Liver (tissue), 8 donors: ENCODE measurements at regions not wholly inside any gene's neighbourhood (a gene's known extent, or its start where the extent isn't known, plus 50 kb on each side); places are given as distances from the start of the nearest gene placed in this dataset.

Source experiments
- DNase-seq: peaks from one replicate; pipeline ENCODE4 v3.0.0-alpha.2; 2017; ENCODE audit warnings: low spot score
- H3K27ac ChIP-seq, 2 donors: one replicate each; pipeline ENCODE4 v1.7.0; 2013; ENCODE audit warnings: inconsistent platforms in 2 of 2, low read length in 2 of 2, control low read depth in 1 of 2, low read depth in 1 of 2, mild to moderate bottlenecking in 1 of 2
- H3K27me3 ChIP-seq, 4 donors: one replicate each; pipeline versions ENCODE4 v1.6.1 to v1.7.0; 2013; ENCODE audit warnings: low read length in 3 of 4, inconsistent platforms in 1 of 4, mild to moderate bottlenecking in 1 of 4, moderate library complexity in 1 of 4; ENCODE audit not compliant: control insufficient read depth in 4 of 4, insufficient read depth in 4 of 4
- H3K36me3 ChIP-seq, 4 donors: one replicate each; pipeline versions ENCODE4 v1.6.1 to v1.7.0; 2013; ENCODE audit warnings: low read length in 3 of 4, mild to moderate bottlenecking in 3 of 4, low read depth in 1 of 4, moderate library complexity in 1 of 4; ENCODE audit not compliant: control insufficient read depth in 4 of 4, insufficient read depth in 3 of 4
- H3K4me1 ChIP-seq, 4 donors: one replicate each; pipeline versions ENCODE4 v1.6.1 to v1.7.0; 2013; ENCODE audit warnings: low read length in 3 of 4, mild to moderate bottlenecking in 3 of 4, moderate library complexity in 1 of 4; ENCODE audit not compliant: control insufficient read depth in 4 of 4, insufficient read depth in 4 of 4
- H3K4me3 ChIP-seq, 3 donors: one replicate each; pipeline versions ENCODE4 v1.6.1 to v1.7.0; 2013; ENCODE audit warnings: low read length in 3 of 3, control low read depth in 1 of 3, low read depth in 1 of 3, mild to moderate bottlenecking in 1 of 3
- H3K9ac ChIP-seq, 2 donors: one replicate each; pipeline ENCODE4 v1.7.0; 2013; ENCODE audit warnings: low read length in 2 of 2, mild to moderate bottlenecking in 2 of 2, moderate library complexity in 2 of 2, control low read depth in 1 of 2, low read depth in 1 of 2
- H3K9me3 ChIP-seq, 4 donors: one replicate each; pipeline versions ENCODE4 v1.6.1 to v1.7.0; 2013; ENCODE audit warnings: low read length in 3 of 4; ENCODE audit not compliant: control insufficient read depth in 4 of 4
- EGR1 ChIP-seq, 2 donors: IDR thresholded peaks; 2 replicates each; pipeline ENCODE4 v1.6.1; 2016 to 2018; ENCODE audit warnings: antibody characterized with exemption in 2 of 2, low read depth in 2 of 2
- FOXA1 ChIP-seq: IDR thresholded peaks from 2 replicates; pipeline ENCODE4 v1.6.1; 2016; ENCODE audit warnings: antibody characterized with exemption
- FOXA2 ChIP-seq: IDR thresholded peaks from 2 replicates; pipeline ENCODE4 v1.6.1; 2016; ENCODE audit warnings: antibody characterized with exemption
- GABPA ChIP-seq, 2 donors: IDR thresholded peaks in 1 of 2; conservative IDR thresholded peaks in 1 of 2; 2 replicates each; pipeline ENCODE4 v1.6.1; 2016; ENCODE audit warnings: antibody characterized with exemption in 2 of 2, mild to moderate bottlenecking in 1 of 2, moderate library complexity in 1 of 2
- HNF4A ChIP-seq, 2 donors: conservative IDR thresholded peaks; 2 replicates each; pipeline ENCODE4 v1.6.1; 2016; ENCODE audit warnings: antibody characterized with exemption in 2 of 2, mild to moderate bottlenecking in 2 of 2
- HNF4G ChIP-seq: IDR thresholded peaks from 2 replicates; pipeline ENCODE4 v1.6.1; 2016; ENCODE audit warnings: antibody characterized with exemption
- JUND ChIP-seq, 2 donors: IDR thresholded peaks; 2 replicates each; pipeline ENCODE4 v1.6.1; 2016; ENCODE audit warnings: antibody characterized with exemption in 2 of 2
- NR2F2 ChIP-seq: IDR thresholded peaks from 2 replicates; pipeline ENCODE4 v1.6.1; 2016; ENCODE audit warnings: antibody characterized with exemption
- RAD21 ChIP-seq, 2 donors: IDR thresholded peaks; 2 replicates each; pipeline ENCODE4 v1.6.1; 2016; ENCODE audit warnings: antibody characterized with exemption in 2 of 2, mild to moderate bottlenecking in 2 of 2
- RXRA ChIP-seq, 2 donors: IDR thresholded peaks; 2 replicates each; pipeline ENCODE4 v1.6.1; 2017 to 2018; ENCODE audit warnings: antibody characterized with exemption in 2 of 2, mild to moderate bottlenecking in 1 of 2
- SP1 ChIP-seq: IDR thresholded peaks from 2 replicates; pipeline ENCODE4 v1.6.1; 2018; ENCODE audit warnings: antibody characterized with exemption, mild to moderate bottlenecking
- TAF1 ChIP-seq: conservative IDR thresholded peaks from 2 replicates; pipeline ENCODE4 v1.6.1; 2016; ENCODE audit warnings: antibody characterized with exemption, mild to moderate bottlenecking
- YY1 ChIP-seq: IDR thresholded peaks from 2 replicates; pipeline ENCODE4 v1.6.1; 2016; ENCODE audit warnings: antibody characterized with exemption, mild to moderate bottlenecking
- WGBS: extraction: QIAGEN DNeasy Blood & Tissue Kit; methylation state at CpG from one replicate; pipeline ENCODE4 v1.1.7; 2013; 5-methylcytosine and 5-hydroxymethylcytosine counted together
- TF ChIP-seq, protein P1 (sequence below): IDR thresholded peaks from 2 replicates; pipeline ENCODE4 v1.6.1; 2016; ENCODE audit warnings: antibody characterized with exemption
- TF ChIP-seq, protein P2 (sequence below): IDR thresholded peaks from 2 replicates; pipeline ENCODE4 v1.6.1; 2016; ENCODE audit warnings: antibody characterized with exemption, mild to moderate bottlenecking
- TF ChIP-seq, protein P3 (sequence below): fragments of 150-350 bp; IDR thresholded peaks from 2 replicates; pipeline ENCODE4 v1.5.1; 2017; ENCODE audit warnings: improper control_type of control experiment, low read depth, low read length; ENCODE audit not compliant: missing input control
- TF ChIP-seq, protein P4 (sequence below): IDR thresholded peaks from 2 replicates; pipeline ENCODE4 v1.6.1; 2016; ENCODE audit warnings: antibody characterized with exemption
- TF ChIP-seq, protein P5 (sequence below): IDR thresholded peaks from 2 replicates; pipeline ENCODE4 v1.6.1; 2016; ENCODE audit warnings: antibody characterized with exemption
- donor health status: healthy.
- donor health status: healthy.
- donor health status: healthy.
- donor health status: healthy.
- donor health status: healthy.

DNA sequence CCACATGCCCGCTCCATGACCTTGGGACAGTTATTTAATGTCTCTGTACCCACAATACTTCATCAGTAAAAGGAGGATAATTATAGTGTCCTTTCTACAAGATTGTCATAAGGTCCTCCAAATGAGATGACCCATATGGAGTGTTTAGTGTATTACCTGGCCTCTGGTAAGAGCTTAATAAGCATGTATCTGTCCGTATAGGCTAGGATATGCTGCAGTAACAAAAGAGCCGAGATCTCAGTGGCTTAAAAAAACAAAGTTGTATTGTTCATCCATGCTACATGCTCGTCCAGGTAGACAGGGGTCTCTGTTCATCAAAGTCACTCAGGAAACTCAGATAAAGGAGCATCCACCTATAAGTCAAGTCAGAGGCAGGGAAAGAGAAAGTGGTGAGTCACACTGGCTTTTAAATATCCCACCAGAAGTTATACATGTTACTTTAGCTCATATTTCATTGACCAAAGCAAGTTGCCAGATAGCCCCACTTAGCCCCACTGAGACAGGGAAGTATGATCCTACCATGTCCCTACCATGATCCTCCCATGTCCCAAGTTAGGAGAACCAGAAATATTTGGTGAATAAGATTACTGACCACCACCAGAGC lies 53.0 kb upstream of the KAZN start:
- Histone ChIP-seq H3K4me1 (no peaks in the 10 kb centered on the region), H3K9me3 (peaks cover 0 to 5% (median 2%) of the 10 kb centered on the region in 4 donors), H3K36me3 (no peaks in the 10 kb centered on the region), H3K27me3 (peaks cover 0 to 12% (median 3%) of the 10 kb centered on the region in 4 donors), H3K4me3 (no peak overlapping the region), H3K27ac (no peak overlapping the region), H3K9ac (no peak overlapping the region)
- DNase-seq, result no peak
- TF ChIP-seq HNF4G (no peak), RAD21 (IDR thresholded peaks at IDR 0.05) (no peak), FOXA1 (no peak), FOXA2 (no peak), GABPA (IDR thresholded peaks at IDR 0.05 in 1 of 2, conservative IDR thresholded peaks at IDR 0.05 in 1 of 2) (no peak)
- TF ChIP-seq, protein P1, sequence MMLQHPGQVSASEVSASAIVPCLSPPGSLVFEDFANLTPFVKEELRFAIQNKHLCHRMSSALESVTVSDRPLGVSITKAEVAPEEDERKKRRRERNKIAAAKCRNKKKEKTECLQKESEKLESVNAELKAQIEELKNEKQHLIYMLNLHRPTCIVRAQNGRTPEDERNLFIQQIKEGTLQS, result no peak
- TF ChIP-seq, protein P2, sequence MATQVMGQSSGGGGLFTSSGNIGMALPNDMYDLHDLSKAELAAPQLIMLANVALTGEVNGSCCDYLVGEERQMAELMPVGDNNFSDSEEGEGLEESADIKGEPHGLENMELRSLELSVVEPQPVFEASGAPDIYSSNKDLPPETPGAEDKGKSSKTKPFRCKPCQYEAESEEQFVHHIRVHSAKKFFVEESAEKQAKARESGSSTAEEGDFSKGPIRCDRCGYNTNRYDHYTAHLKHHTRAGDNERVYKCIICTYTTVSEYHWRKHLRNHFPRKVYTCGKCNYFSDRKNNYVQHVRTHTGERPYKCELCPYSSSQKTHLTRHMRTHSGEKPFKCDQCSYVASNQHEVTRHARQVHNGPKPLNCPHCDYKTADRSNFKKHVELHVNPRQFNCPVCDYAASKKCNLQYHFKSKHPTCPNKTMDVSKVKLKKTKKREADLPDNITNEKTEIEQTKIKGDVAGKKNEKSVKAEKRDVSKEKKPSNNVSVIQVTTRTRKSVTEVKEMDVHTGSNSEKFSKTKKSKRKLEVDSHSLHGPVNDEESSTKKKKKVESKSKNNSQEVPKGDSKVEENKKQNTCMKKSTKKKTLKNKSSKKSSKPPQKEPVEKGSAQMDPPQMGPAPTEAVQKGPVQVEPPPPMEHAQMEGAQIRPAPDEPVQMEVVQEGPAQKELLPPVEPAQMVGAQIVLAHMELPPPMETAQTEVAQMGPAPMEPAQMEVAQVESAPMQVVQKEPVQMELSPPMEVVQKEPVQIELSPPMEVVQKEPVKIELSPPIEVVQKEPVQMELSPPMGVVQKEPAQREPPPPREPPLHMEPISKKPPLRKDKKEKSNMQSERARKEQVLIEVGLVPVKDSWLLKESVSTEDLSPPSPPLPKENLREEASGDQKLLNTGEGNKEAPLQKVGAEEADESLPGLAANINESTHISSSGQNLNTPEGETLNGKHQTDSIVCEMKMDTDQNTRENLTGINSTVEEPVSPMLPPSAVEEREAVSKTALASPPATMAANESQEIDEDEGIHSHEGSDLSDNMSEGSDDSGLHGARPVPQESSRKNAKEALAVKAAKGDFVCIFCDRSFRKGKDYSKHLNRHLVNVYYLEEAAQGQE, result no peak
- WGBS, result 82% methylated on average over 4 of the region's 4 CpGs

DNA sequence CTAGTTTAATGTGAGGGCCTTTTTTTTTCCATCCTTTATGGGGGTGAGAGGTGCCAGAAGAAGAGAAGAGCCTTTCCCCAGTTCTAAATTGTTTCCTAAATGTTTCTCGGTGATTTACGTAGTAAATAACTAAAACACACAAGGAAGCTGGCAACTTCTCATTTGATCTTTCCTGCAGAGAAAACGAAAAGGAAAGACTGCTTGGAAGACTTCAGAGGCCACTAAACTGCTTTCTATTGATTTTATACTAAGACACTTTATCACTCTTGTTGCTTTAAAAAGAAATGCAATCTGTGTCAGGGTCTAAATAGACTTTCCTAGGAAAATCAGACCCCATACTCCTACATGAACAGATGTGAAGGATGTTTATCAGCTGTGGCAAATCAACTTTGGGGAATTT lies 52.1 kb upstream of the KAZN start:
- no peak for DNase-seq
- Histone ChIP-seq H3K4me3 (no peak overlapping the region), H3K4me1 (no peaks in the 10 kb centered on the region), H3K27ac (no peak overlapping the region), H3K9me3 (peaks cover 0 to 5% (median 2%) of the 10 kb centered on the region in 4 donors), H3K27me3 (peaks cover 0 to 8% (median 3%) of the 10 kb centered on the region in 4 donors), H3K9ac (no peak overlapping the region), H3K36me3 (no peaks in the 10 kb centered on the region)
- WGBS, result 83% methylated on average over 3 of the region's 3 CpGs
- no peak for TF ChIP-seq FOXA2
- TF ChIP-seq, protein P1, result no peak
- no peak for TF ChIP-seq EGR1 (IDR thresholded peaks at IDR 0.05; ENCODE audit: low read depth in 2 of 2)
- TF ChIP-seq SP1, result no peak
- TF ChIP-seq HNF4G, result no peak
- TF ChIP-seq JUND (IDR thresholded peaks at IDR 0.05), result no peak
- TF ChIP-seq, protein P2, result no peak
- TF ChIP-seq, protein P3, sequence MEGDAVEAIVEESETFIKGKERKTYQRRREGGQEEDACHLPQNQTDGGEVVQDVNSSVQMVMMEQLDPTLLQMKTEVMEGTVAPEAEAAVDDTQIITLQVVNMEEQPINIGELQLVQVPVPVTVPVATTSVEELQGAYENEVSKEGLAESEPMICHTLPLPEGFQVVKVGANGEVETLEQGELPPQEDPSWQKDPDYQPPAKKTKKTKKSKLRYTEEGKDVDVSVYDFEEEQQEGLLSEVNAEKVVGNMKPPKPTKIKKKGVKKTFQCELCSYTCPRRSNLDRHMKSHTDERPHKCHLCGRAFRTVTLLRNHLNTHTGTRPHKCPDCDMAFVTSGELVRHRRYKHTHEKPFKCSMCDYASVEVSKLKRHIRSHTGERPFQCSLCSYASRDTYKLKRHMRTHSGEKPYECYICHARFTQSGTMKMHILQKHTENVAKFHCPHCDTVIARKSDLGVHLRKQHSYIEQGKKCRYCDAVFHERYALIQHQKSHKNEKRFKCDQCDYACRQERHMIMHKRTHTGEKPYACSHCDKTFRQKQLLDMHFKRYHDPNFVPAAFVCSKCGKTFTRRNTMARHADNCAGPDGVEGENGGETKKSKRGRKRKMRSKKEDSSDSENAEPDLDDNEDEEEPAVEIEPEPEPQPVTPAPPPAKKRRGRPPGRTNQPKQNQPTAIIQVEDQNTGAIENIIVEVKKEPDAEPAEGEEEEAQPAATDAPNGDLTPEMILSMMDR, result no peak
- no peak for TF ChIP-seq YY1
- no peak for TF ChIP-seq NR2F2
- TF ChIP-seq RXRA (IDR thresholded peaks at IDR 0.05), result no peak
- TF ChIP-seq FOXA1, result no peak
- no peak for TF ChIP-seq HNF4A (conservative IDR thresholded peaks at IDR 0.05)
- no peak for TF ChIP-seq TAF1
- TF ChIP-seq, protein P4, sequence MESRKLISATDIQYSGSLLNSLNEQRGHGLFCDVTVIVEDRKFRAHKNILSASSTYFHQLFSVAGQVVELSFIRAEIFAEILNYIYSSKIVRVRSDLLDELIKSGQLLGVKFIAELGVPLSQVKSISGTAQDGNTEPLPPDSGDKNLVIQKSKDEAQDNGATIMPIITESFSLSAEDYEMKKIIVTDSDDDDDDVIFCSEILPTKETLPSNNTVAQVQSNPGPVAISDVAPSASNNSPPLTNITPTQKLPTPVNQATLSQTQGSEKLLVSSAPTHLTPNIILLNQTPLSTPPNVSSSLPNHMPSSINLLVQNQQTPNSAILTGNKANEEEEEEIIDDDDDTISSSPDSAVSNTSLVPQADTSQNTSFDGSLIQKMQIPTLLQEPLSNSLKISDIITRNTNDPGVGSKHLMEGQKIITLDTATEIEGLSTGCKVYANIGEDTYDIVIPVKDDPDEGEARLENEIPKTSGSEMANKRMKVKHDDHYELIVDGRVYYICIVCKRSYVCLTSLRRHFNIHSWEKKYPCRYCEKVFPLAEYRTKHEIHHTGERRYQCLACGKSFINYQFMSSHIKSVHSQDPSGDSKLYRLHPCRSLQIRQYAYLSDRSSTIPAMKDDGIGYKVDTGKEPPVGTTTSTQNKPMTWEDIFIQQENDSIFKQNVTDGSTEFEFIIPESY, result no peak
- TF ChIP-seq RAD21 (IDR thresholded peaks at IDR 0.05), result no peak
- TF ChIP-seq, protein P5, sequence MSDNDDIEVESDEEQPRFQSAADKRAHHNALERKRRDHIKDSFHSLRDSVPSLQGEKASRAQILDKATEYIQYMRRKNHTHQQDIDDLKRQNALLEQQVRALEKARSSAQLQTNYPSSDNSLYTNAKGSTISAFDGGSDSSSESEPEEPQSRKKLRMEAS, result no peak
